HUES48 (cell line): ENCODE measurements at regions not wholly inside any gene's neighbourhood (a gene's known extent, or its start where the extent isn't known, plus 50 kb on each side); places are given as distances from the start of the nearest gene placed in this dataset.

Experiments
- H3K27ac ChIP-seq: one replicate; pipeline ENCODE4 v1.7.0; 2013; ENCODE audit warnings: low read depth, low read length, inconsistent platforms
- H3K27me3 ChIP-seq: 2 replicates; pipeline ENCODE4 v1.6.1; 2013; ENCODE audit warnings: mild to moderate bottlenecking, low read length; ENCODE audit not compliant: control insufficient read depth, insufficient read depth
- H3K36me3 ChIP-seq: 2 replicates; pipeline ENCODE4 v1.6.1; 2013; ENCODE audit warnings: low read length; ENCODE audit not compliant: control insufficient read depth, insufficient read depth
- H3K4me1 ChIP-seq: 2 replicates; pipeline ENCODE4 v1.6.1; 2013; ENCODE audit warnings: mild to moderate bottlenecking, low read length; ENCODE audit not compliant: control insufficient read depth, insufficient read depth
- H3K4me3 ChIP-seq: 2 replicates; pipeline ENCODE4 v1.5.1; 2013; ENCODE audit warnings: mild to moderate bottlenecking, low read depth, low read length
- H3K9ac ChIP-seq: 2 replicates; pipeline ENCODE4 v1.6.1; 2013; ENCODE audit warnings: mild to moderate bottlenecking, low read depth, low read length, moderate library complexity
- H3K9me3 ChIP-seq: 2 replicates; pipeline ENCODE4 v1.6.1; 2013; ENCODE audit warnings: low read length; ENCODE audit not compliant: control insufficient read depth, insufficient read depth

- Histone ChIP-seq H3K9ac (no peak overlapping the region), H3K36me3 (no peaks in the 10 kb centered on the region), H3K9me3 (no peaks in the 10 kb centered on the region), H3K4me1 (peaks cover 36% of the 10 kb centered on the region), H3K27me3 (no peaks in the 10 kb centered on the region), H3K27ac (peak overlapping the region; percentile 81), H3K4me3 (no peak overlapping the region)
Observed at GRCh38 chr14:97387252-97387874, 590.2 kb downstream of the VRK1 start.

- Histone ChIP-seq H3K36me3 (no peaks in the 10 kb centered on the region), H3K4me3 (no peak overlapping the region), H3K9me3 (no peaks in the 10 kb centered on the region), H3K27me3 (no peaks in the 10 kb centered on the region), H3K4me1 (peaks cover 34% of the 10 kb centered on the region), H3K9ac (no peak overlapping the region), H3K27ac (no peak overlapping the region)
Observed at GRCh38 chr14:97388408-97388807, 591.2 kb downstream of the VRK1 start.

GRCh38 chr14:97390096-97390724 lies 593.0 kb downstream of the VRK1 start:
- no peak overlapping the region for H3K4me3 ChIP-seq
- no peaks in the 10 kb centered on the region for H3K27me3 ChIP-seq

GRCh38 chr14:97393244-97393643 lies 596.1 kb downstream of the VRK1 start:
- Histone ChIP-seq H3K4me1 (peaks cover 22% of the 10 kb centered on the region; the same call in 1 of the 2 replicates), H3K4me3 (no peak overlapping the region), H3K36me3 (no peaks in the 10 kb centered on the region), H3K9ac (no peak overlapping the region), H3K9me3 (no peaks in the 10 kb centered on the region), H3K27me3 (no peaks in the 10 kb centered on the region), H3K27ac (no peak overlapping the region)

More at GRCh38 chr14:97390096-97390724, 593.0 kb downstream of the VRK1 start:
- no peaks in the 10 kb centered on the region for H3K9me3 ChIP-seq
- peaks cover 31% of the 10 kb centered on the region for H3K4me1 ChIP-seq
- H3K27ac ChIP-seq, result no peak overlapping the region
- no peak overlapping the region for H3K9ac ChIP-seq
- H3K36me3 ChIP-seq, result no peaks in the 10 kb centered on the region

GRCh38 chr14:97395068-97395467 lies 597.9 kb downstream of the VRK1 start:
- Histone ChIP-seq H3K4me3 (no peak overlapping the region), H3K9me3 (no peaks in the 10 kb centered on the region), H3K9ac (no peak overlapping the region), H3K27me3 (no peaks in the 10 kb centered on the region), H3K4me1 (peaks cover 17% of the 10 kb centered on the region; the same call in 1 of the 2 replicates), H3K36me3 (no peaks in the 10 kb centered on the region), H3K27ac (no peak overlapping the region)

- Histone ChIP-seq H3K36me3 (no peaks in the 10 kb centered on the region), H3K27ac (no peak overlapping the region), H3K27me3 (no peaks in the 10 kb centered on the region), H3K9me3 (no peaks in the 10 kb centered on the region), H3K4me1 (0 out of 2 replicates have a peak, but pooled peaks cover 7% of the 10 kb centered on the region), H3K4me3 (no peak overlapping the region), H3K9ac (no peak overlapping the region)
Observed at GRCh38 chr14:97401714-97402113, 604.5 kb downstream of the VRK1 start.

- Histone ChIP-seq H3K27me3 (no peaks in the 10 kb centered on the region), H3K9me3 (no peaks in the 10 kb centered on the region), H3K4me3 (no peak overlapping the region), H3K9ac (no peak overlapping the region), H3K27ac (no peak overlapping the region), H3K36me3 (no peaks in the 10 kb centered on the region), H3K4me1 (peaks cover 4% of the 10 kb centered on the region; the same call in 1 of the 2 replicates)
Observed at GRCh38 chr14:97402279-97402678, 605.1 kb downstream of the VRK1 start.

- H3K4me3 ChIP-seq, result no peak overlapping the region
- peaks cover 24% of the 10 kb centered on the region for H3K27me3 ChIP-seq
- H3K4me1 ChIP-seq, result peaks cover 42% of the 10 kb centered on the region
- no peak overlapping the region for H3K27ac ChIP-seq
- H3K36me3 ChIP-seq, result no peaks in the 10 kb centered on the region
- no peaks in the 10 kb centered on the region for H3K9me3 ChIP-seq
- H3K9ac ChIP-seq, result no peak overlapping the region
Observed at GRCh38 chr14:97407701-97408407, 610.7 kb downstream of the VRK1 start.

- Histone ChIP-seq H3K27ac (no peak overlapping the region), H3K36me3 (no peaks in the 10 kb centered on the region), H3K9me3 (no peaks in the 10 kb centered on the region), H3K9ac (no peak overlapping the region), H3K27me3 (peaks cover 26% of the 10 kb centered on the region), H3K4me3 (no peak overlapping the region), H3K4me1 (peaks cover 45% of the 10 kb centered on the region)
Observed at GRCh38 chr14:97408503-97408902, 611.3 kb downstream of the VRK1 start.

- Histone ChIP-seq H3K27me3 (peaks cover 26% of the 10 kb centered on the region), H3K9me3 (no peaks in the 10 kb centered on the region), H3K36me3 (no peaks in the 10 kb centered on the region), H3K9ac (no peak overlapping the region), H3K4me1 (peaks cover 52% of the 10 kb centered on the region), H3K27ac (no peak overlapping the region), H3K4me3 (no peak overlapping the region)
Observed at GRCh38 chr14:97408937-97409815, 612.0 kb downstream of the VRK1 start.
